Stimulated activated naive CD4-positive, alpha-beta T cell treated with Interleukin-2 at 50 U/mL for 16 hours (primary cell): ENCODE measurements at regions not wholly inside any gene's neighbourhood (a gene's known extent, or its start where the extent isn't known, plus 50 kb on each side); places are given as distances from the start of the nearest gene placed in this dataset.
A peak's percentile ranks its signal among the peaks of the same experiment; 100 is the strongest.

Experiments used
- DNase-seq: peaks from one replicate; lab custom pipeline; 2025; lab: John Stamatoyannopoulos, UW

- no peak for DNase-seq
Observed at GRCh38 chr3:177300842-177301241, 103.6 kb upstream of the TBL1XR1 start.

DNA sequence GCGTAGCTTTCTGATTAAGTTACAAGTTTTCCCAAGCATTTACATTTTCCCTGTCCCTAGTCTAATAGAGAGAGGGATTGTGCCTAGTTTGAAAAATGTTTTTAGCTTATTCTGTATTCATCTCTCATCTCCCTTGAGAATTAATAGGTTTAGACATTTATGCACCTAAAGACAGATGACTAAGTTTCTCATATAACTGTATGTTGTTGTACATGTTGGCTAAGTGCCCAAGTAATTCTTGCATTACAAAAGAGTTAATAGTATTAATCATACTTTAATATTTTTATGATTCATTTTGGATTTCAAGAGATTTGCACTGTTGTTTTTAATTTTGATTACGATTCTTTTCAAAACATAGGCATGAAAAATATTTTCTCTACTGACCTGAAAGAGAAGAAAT, 109.0 kb upstream of the TBL1XR1 start:
- no peak for DNase-seq

DNA sequence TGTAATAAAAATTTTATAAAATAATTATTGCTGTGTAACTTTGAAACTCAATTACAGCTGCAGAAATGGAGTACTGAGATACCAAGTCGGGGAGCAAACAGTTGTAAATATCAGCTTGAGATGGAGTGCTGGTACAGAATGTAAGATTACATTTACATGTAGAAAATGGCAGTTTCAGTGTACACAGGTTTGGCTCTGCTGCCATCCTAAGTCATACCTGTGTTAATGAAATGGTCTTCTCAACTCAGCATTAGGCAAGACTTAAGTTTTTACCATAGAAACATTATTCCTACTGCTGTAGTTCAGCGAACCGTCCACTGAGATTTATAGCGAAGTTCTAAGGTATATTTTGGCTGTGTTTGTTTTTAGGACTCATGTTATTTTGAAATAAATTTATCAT, 110.1 kb upstream of the TBL1XR1 start:
- DNase-seq: no peak

DNA sequence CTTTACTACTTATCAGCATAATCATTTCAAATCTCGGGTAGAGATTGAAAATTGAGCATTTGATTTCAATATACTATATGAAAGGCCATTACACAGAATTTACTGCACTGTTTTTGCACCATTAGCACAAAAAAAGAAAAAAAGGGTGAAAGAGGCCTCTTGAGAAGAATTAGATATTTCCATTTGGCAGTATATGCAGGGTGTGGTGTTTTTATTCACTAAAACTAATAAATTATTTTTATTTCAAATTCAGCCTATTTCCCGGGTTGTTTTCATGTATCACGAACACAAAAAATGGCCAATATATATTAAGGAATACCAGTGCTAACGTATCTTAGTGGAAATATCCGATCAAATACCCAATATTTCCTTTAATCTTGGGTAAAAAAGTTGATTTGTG, 110.5 kb upstream of the TBL1XR1 start:
- DNase-seq: no peak

GRCh38 chr3:177308286-177308685, 111.0 kb upstream of the TBL1XR1 start:
- DNase-seq: no peak

DNA sequence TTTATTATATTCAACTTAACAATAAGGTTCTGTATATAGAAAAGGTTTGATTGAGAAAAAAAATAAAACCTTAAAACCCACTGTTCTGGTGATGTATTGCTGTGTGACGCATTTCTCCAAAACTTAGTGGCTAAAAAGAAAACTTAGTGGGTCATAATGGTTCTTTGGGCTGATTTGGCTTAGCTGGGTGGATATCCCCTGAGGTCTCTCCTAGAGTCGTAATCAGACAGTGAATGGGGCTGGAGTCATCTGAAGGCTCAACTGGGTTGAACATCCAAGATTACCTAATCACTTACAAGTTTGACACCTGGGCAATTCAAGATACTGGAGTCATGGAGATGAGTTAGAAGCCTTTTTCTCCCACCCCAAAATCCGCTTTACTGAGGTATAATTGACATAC, 111.6 kb upstream of the TBL1XR1 start:
- DNase-seq: no peak

GRCh38 chr3:177312491-177312890, 115.2 kb upstream of the TBL1XR1 start:
- DNase-seq: no peak

DNA sequence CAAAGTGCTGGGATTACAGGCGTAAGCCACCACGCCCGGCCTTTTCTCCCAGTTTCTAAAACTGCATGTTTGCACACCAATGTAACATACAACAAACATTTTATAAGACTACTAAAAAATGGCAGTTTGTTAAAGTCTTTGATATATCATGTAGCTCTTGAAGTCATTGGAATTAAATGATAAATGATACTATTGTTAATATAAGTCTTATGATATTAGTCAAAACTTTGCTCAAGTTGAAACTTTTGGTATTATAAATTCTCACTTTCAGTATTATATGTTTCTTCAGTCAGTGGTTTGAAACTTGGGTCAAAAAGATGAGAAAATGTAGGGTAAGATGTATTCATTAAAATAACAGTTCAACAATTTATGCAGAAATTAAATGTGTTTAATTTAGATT, 117.6 kb upstream of the TBL1XR1 start:
- DNase-seq: no peak

DNA sequence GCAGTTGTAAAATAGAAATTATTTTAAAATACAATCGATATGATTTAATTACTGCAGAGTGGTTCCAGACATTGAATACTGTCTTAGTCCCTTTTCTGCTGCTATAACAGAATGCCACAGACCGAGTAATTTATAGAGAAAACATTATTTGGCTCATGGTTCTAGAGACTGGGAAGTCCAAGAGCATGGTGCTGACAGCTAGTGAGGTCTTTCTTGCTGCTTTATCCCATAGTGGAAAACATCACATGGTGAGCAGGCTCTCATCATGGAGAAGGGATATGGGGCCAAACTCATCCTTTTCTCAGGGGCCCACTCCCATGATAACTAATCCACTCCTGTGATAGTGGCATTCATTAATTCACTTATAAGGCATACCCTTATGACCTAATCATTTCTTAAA, 120.0 kb upstream of the TBL1XR1 start:
- DNase-seq: no peak

- no peak for DNase-seq
Observed at GRCh38 chr3:177318559-177318958, 121.3 kb upstream of the TBL1XR1 start.

DNA sequence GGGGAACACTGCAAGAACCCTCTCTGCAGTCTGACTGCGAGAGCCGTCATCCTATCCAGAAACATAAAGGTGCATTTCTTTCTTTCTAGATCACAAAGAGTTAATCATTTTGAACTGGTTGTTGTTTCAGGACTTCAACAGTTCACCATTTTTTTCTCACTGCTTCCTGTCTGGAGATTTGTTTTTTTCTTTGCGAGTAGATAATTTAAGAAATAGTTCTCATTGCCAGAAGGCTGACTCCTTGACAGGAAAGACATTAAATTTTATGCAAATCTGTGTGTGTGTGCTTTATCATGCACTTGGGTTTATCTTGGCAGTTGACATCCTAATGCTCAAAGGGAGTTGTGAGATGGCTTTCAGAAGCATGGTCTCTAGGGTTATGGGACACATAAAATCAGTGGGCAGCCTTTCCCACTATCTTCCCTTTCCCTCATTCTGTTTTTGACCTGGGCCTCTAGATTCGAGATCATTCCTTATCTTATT, 123.5 kb upstream of the TBL1XR1 start:
- DNase-seq: no peak

DNA sequence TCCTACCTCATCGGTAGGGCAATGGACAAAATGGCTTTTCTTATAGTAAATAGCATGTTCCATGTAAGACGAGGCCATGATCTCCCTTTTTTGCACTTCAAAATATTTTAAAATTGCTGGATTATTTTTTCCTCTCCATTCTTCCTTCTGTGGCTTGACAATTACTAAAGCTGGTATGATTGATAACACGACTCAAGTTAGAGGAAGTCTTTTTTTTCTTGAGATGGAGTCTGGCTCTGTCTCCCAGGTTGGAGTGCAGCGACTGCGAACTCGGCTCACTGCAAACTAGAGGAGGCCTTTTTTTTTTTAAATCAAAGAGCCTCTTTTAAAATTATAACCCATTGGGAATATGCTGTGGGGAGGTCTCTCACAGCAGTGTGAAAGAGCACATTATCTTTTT, 124.5 kb upstream of the TBL1XR1 start:
- no peak for DNase-seq

GRCh38 chr3:177322881-177323280, 125.6 kb upstream of the TBL1XR1 start:
- DNase-seq: no peak

DNA sequence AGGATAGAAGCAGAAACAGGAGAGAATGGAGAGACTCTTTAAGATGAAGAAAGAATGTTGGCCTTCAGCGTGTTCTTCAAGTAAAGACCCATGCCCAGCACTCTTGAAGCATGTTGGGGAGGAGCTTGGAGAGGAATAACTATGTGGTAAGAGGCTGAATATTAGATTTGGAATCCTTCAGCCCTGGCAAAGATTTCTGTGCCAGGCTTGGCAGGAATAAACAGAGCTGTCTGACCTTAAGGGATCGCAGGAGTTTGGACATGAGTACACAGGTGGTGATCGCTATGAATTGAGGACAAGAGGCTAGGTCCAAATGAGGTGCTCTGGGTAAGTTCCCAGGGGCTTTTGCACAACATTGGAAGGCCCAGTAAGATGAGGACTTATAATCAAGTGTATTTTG, 132.6 kb upstream of the TBL1XR1 start:
- no peak for DNase-seq

DNA sequence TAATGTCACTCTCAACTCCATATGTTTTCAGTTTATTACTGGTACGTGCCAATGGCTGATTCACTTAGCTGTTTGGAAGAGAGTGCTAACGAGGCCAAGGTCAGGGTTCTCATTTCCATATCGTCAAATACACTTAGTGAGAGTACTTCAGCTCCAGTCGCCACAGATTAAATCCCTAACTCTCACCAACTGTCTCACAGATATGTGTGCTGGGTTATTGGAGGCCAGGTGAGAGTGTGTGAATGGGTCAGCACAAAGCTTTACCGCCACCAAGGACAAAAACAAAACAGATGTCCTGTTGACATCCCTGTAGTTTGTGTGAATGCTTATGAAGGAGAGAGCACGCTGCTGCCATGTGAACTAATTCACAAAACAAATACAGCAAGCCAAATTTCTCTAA, 133.5 kb upstream of the TBL1XR1 start:
- no peak for DNase-seq

DNA sequence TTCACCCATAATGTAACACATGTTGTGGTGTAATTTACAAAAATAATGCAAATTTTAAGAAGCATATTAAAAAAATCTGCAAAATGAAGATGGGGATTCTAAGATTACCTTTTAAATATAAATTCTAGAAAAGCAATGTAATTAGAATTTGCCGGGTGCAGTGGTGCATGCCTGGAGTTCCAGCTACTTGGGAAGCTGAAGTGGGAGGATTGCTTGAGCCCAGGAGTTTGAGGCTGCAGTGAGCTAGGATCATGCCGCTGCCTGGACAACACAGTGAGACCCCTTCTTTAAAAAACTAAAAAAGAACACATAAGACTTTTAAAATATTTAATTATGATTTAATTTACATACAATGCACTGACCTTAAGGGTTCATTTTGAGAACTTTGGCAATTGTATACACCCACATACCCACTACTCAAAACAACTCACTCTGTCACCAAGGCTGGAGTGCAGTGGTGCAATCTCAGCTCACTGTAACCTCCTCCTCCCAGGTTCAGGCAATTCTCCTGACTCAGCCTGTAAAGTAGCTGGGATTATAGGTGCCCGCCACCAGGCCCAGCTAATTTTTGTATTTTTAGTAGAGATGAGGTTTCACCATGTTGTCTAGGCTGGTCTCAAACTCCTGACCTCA, 134.0 kb upstream of the TBL1XR1 start:
- no peak for DNase-seq

GRCh38 chr3:177332955-177333354, 135.7 kb upstream of the TBL1XR1 start:
- DNase-seq: no peak

GRCh38 chr3:177333533-177334520, 136.5 kb upstream of the TBL1XR1 start:
- no peak for DNase-seq

DNA sequence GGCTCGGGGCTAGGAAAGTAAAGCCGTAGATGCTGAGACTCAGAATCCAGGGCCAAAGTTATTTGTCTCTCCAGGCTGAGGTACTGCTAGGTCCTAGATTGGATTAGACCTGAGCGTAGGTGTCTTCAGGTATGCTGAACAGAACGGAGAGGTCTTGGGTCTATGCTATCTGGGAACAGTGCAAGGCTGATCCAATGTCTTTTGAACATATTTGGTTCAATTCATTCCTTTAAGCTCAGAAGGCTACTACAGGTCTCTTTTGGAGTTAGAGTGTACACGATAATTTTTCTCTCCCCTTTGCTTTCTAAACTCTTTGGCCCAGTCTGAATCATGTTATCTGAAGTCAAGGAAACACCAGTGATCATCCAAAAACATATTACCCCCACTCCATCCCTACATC, 137.5 kb upstream of the TBL1XR1 start:
- no peak for DNase-seq

GRCh38 chr3:177335728-177336127, 138.4 kb upstream of the TBL1XR1 start:
- no peak for DNase-seq

- no peak for DNase-seq
Observed at GRCh38 chr3:177336873-177337450, 139.7 kb upstream of the TBL1XR1 start.

- DNase-seq: peak; percentile 71
Observed at GRCh38 chr3:177337541-177338331, 140.5 kb upstream of the TBL1XR1 start.
